Activated B cell treated with CpG ODN at 0.5 μM for 24 hours (primary cell): ENCODE measurements at regions not wholly inside any gene's neighbourhood (a gene's known extent, or its start where the extent isn't known, plus 50 kb on each side); places are given as distances from the start of the nearest gene placed in this dataset.

Experiments
- ATAC-seq: fragments of 200-7000 bp; cut with Tn5 transposase; one replicate; pipeline ENCODE4 v1.10.0; 2021; ENCODE audit warnings: low read depth, mild to moderate bottlenecking, moderate library complexity
- CTCF ChIA-PET: fragments of 350-600 bp; sonication (Branson Sonifier 250); formaldehyde crosslinking; loops from one replicate; lab custom pipeline; 2021; ENCODE audit warnings: antibody characterized with exemption; lab: Charles Lee
- POLR2A ChIA-PET: fragments of 350-600 bp; sonication (Branson Sonifier 250); formaldehyde crosslinking; loops from one replicate; lab custom pipeline; 2021; ENCODE audit warnings: antibody characterized with exemption; lab: Charles Lee
- DNase-seq: peaks from one replicate; pipeline ENCODE4 v3.0.0; 2022
- H3K27ac Mint-ChIP-seq: one replicate; pipeline ENCODE4 v1.8.0; 2020; ENCODE audit warnings: mixed read lengths
- H3K27me3 Mint-ChIP-seq: one replicate; pipeline ENCODE4 v1.8.0; 2021; ENCODE audit warnings: mixed read lengths
- H3K36me3 Mint-ChIP-seq: one replicate; pipeline ENCODE4 v1.8.0; 2021; ENCODE audit warnings: low read depth, mixed read lengths
- H3K4me1 Mint-ChIP-seq: one replicate; pipeline ENCODE4 v1.8.0; 2021; ENCODE audit warnings: mixed read lengths
- H3K4me3 Mint-ChIP-seq: one replicate; pipeline ENCODE4 v1.8.0; 2020; ENCODE audit warnings: mild to moderate bottlenecking, mixed read lengths
- H3K9me3 Mint-ChIP-seq: one replicate; pipeline ENCODE4 v1.8.0; 2020; ENCODE audit warnings: mixed read lengths
- intact Hi-C: fragments of 100-400 bp; cut with micrococcal nuclease; formaldehyde crosslinking; loops from one replicate; pipeline ENCODE4 v1.15.1; 2024
- TF ChIP-seq, protein P1 (sequence below): fragments of 200-600 bp; IDR thresholded peaks from one replicate; pipeline ENCODE4 v1.8.0; 2022; ENCODE audit warnings: antibody characterized with exemption, mild to moderate bottlenecking

DNA sequence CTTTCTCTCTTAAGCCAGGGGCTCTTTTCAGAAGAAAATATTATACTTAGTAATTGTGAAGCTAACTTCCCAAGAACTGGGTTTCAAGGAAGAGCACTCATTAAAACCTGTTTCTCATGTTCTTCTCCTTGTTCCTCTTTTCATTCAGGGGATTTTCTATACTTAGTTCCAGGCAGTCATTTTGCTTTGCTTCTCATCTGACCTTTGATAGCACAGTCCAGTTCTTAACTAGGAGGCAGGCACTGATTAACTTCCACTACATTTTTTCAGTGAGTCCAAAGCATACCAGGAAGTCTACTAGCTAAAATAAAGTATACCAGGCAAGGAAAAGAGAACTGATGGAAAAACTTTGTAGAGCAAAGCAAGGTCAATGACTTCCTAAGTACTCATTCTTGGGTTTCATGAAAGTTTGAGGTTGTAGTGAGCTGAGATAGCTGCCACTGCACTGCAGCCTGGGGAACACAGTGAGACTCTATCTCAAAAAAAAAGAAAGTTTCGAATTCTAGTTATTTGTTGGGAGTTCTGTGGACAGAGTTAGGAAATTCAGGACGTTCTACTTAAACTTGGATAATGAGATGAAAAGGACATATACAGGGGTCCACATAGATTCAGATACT, 190.1 kb upstream of the HS3ST1 start:
- POLR2A ChIA-PET: no interaction called here
- CTCF ChIA-PET: interaction anchor here (0.6 kb wide), 1 partner anchor 21 kb away, joined by 3 read pairs; no protein-coding TSS in a partner anchor
- no peaks in the 10 kb centered on the region for H3K9me3 Mint-ChIP-seq
- no peaks in the 10 kb centered on the region for H3K27me3 Mint-ChIP-seq
- no peaks in the 10 kb centered on the region for H3K36me3 Mint-ChIP-seq
- TF ChIP-seq, protein P1, sequence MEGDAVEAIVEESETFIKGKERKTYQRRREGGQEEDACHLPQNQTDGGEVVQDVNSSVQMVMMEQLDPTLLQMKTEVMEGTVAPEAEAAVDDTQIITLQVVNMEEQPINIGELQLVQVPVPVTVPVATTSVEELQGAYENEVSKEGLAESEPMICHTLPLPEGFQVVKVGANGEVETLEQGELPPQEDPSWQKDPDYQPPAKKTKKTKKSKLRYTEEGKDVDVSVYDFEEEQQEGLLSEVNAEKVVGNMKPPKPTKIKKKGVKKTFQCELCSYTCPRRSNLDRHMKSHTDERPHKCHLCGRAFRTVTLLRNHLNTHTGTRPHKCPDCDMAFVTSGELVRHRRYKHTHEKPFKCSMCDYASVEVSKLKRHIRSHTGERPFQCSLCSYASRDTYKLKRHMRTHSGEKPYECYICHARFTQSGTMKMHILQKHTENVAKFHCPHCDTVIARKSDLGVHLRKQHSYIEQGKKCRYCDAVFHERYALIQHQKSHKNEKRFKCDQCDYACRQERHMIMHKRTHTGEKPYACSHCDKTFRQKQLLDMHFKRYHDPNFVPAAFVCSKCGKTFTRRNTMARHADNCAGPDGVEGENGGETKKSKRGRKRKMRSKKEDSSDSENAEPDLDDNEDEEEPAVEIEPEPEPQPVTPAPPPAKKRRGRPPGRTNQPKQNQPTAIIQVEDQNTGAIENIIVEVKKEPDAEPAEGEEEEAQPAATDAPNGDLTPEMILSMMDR: no peak
- intact Hi-C loops: no loop called here
- no peak overlapping the region for H3K27ac Mint-ChIP-seq
- peaks cover 8% of the 10 kb centered on the region for H3K4me1 Mint-ChIP-seq
- H3K4me3 Mint-ChIP-seq: no peak overlapping the region
- ATAC-seq (no peak), DNase-seq (no peak)

DNA sequence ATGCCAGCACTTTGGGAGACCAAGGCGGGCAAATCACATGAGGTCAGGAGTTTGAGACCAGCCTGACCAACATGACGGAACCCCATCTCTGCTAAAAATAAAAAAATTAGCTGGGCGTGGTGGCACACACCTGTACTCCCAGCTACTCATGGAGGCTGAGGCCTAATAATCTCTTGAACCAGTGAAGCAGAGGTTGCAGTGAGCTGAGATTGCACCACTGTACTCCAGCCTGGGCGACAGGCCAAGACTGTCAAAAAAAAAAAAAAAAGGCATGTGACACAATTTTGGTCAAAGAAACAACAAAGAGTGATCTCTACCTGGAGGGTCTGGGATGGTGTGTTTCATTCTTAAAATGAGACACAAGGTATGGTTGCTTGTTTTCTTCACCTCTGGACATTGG, 188.2 kb upstream of the HS3ST1 start:
- H3K9me3 Mint-ChIP-seq: no peaks in the 10 kb centered on the region
- ChIA-PET POLR2A (no interaction called here), CTCF (no interaction called here)
- ATAC-seq (no peak), DNase-seq (no peak)
- intact Hi-C loops: no loop called here
- H3K4me3 Mint-ChIP-seq: no peak overlapping the region
- H3K27me3 Mint-ChIP-seq: no peaks in the 10 kb centered on the region
- no peaks in the 10 kb centered on the region for H3K36me3 Mint-ChIP-seq
- no peak overlapping the region for H3K27ac Mint-ChIP-seq
- TF ChIP-seq, protein P1: no peak
- peaks cover 8% of the 10 kb centered on the region for H3K4me1 Mint-ChIP-seq

DNA sequence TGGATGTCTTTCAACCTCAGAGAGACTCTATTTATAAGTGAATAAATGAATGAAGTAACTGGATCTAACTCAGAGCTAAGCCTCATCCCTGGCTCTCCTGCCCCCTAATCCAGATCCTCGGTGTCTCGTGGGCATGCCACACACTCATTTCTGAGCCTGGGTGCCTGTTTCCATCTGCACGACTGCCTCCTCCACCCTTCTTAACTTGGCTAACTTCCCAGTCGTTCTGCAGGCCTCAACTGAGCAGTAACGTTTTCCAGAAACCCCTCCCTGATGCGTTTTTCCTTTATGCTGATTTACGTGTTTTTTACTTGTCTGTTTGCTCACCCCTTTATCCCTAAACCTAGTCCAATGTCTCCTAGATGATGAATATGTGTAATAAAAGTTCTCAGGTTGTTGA, 186.9 kb upstream of the HS3ST1 start:
- Mint-ChIP-seq H3K27ac (no peak overlapping the region), H3K4me1 (peaks cover 8% of the 10 kb centered on the region), H3K9me3 (no peaks in the 10 kb centered on the region), H3K36me3 (no peaks in the 10 kb centered on the region), H3K27me3 (no peaks in the 10 kb centered on the region), H3K4me3 (no peak overlapping the region)
- DNase-seq: no peak
- POLR2A ChIA-PET: no interaction called here
- TF ChIP-seq, protein P1: no peak
- no peak for ATAC-seq
- CTCF ChIA-PET: no interaction called here
- intact Hi-C loops: no loop called here

DNA sequence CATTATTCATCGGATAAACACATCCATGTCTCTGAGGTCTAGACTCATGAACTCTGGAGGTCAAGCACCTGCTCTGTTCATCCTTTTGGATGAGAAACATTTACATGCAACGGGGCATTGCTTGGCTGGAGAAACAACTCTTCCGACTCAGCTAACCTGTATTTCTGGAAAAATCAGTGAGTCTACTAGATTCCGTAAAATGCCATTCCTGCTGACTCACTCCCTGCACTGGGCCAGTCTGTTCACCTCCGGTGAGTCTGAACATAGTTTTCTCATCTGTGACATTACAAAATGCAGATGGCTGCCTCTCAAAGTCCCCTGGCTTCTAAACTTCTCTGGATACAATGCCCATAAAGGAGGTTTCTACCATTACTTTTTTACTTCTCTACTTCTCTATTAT, 185.7 kb upstream of the HS3ST1 start:
- no peak for ATAC-seq
- peaks cover 8% of the 10 kb centered on the region for H3K4me1 Mint-ChIP-seq
- POLR2A ChIA-PET: no interaction called here

DNA sequence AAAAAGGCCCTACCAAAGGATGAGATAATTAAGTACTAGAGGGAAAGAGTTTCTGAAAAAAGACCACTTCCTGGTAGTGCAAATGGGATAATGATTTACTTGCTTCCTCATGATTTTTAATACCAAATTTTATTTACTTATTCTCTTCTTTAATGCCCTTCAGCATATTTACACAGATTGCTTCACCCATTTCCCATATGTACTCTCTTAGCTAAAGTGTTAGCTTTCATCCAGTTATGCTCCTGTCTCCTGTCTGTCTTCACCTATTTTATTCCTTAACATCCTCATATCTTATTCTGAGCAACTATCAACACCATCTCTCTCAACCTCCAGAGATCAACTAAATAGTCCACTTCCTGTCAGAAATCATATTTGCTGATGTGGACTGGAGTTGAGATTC, 183.2 kb upstream of the HS3ST1 start:
- Mint-ChIP-seq H3K4me1 (no peaks in the 10 kb centered on the region), H3K27me3 (peaks cover 2% of the 10 kb centered on the region), H3K9me3 (no peaks in the 10 kb centered on the region), H3K27ac (no peak overlapping the region), H3K4me3 (no peak overlapping the region), H3K36me3 (no peaks in the 10 kb centered on the region)
- TF ChIP-seq, protein P1: no peak
- intact Hi-C loops: no loop called here
- ChIA-PET POLR2A (no interaction called here), CTCF (no interaction called here)
- DNase-seq (no peak), ATAC-seq (no peak)

More for the DNA sequence above, 185.7 kb upstream of the HS3ST1 start:
- Mint-ChIP-seq H3K9me3 (no peaks in the 10 kb centered on the region), H3K4me3 (no peak overlapping the region), H3K36me3 (no peaks in the 10 kb centered on the region), H3K27ac (no peak overlapping the region), H3K27me3 (no peaks in the 10 kb centered on the region)
- TF ChIP-seq, protein P1: no peak
- CTCF ChIA-PET: no interaction called here
- intact Hi-C loops: no loop called here
- no peak for DNase-seq
